Duodenal mucosa (tissue), 2 donors: ENCODE measurements at regions not wholly inside any gene's neighbourhood (a gene's known extent, or its start where the extent isn't known, plus 50 kb on each side); places are given as distances from the start of the nearest gene placed in this dataset.

Source experiments
- H3K27ac ChIP-seq: one replicate; pipeline ENCODE4 v1.7.0; 2013; ENCODE audit warnings: low read depth, low read length
- H3K27me3 ChIP-seq, 2 donors: one replicate each; pipeline ENCODE4 v1.7.0; 2013; ENCODE audit warnings: low read length in 2 of 2, control low read depth in 1 of 2; ENCODE audit not compliant: insufficient read depth in 2 of 2, control insufficient read depth in 1 of 2
- H3K36me3 ChIP-seq, 2 donors: one replicate each; pipeline ENCODE4 v1.7.0; 2013; ENCODE audit warnings: low read length in 2 of 2, control low read depth in 1 of 2; ENCODE audit not compliant: insufficient read depth in 2 of 2, control insufficient read depth in 1 of 2
- H3K4me1 ChIP-seq, 2 donors: one replicate each; pipeline ENCODE4 v1.7.0; 2013; ENCODE audit warnings: low read length in 2 of 2, control low read depth in 1 of 2; ENCODE audit not compliant: insufficient read depth in 2 of 2, control insufficient read depth in 1 of 2
- H3K4me3 ChIP-seq, 2 donors: one replicate each; pipeline ENCODE4 v1.7.0; 2013; ENCODE audit warnings: low read length in 2 of 2, low read depth in 1 of 2
- H3K9ac ChIP-seq, 2 donors: one replicate each; pipeline ENCODE4 v1.7.0; 2013; ENCODE audit warnings: low read length in 2 of 2, low read depth in 1 of 2
- H3K9me3 ChIP-seq, 2 donors: one replicate each; pipeline ENCODE4 v1.7.0; 2013; ENCODE audit warnings: low read length in 2 of 2, control low read depth in 1 of 2; ENCODE audit not compliant: control insufficient read depth in 1 of 2

DNA sequence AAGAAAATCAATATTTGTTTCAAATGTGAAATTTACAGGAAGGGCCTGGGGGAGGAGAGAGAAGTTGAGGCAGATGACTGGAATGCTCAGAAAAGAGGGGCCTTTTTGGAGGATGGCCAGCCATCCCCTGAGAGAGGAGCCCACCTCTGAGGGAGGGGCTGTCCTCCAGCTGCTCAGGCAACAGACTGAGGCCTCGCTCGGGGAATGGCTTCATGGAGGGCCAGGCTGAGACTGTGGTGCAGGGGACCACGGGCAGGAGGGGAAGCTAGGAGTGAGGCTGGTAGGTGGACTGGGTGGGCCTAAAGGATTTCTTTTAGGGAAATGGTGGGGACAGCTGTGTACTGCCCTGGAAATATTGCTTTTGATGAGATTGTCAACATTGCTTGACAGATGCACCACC is 73.5 kb upstream of the CADM1 start:
- Histone ChIP-seq H3K4me3 (no peak overlapping the region), H3K9me3 (no peaks in the 10 kb centered on the region), H3K4me1 (peaks cover 12 to 13% of the 10 kb centered on the region in 2 donors), H3K36me3 (no peaks in the 10 kb centered on the region), H3K27me3 (no peaks in the 10 kb centered on the region), H3K9ac (no peak overlapping the region), H3K27ac (no peak overlapping the region)

- Histone ChIP-seq H3K4me1 (peaks cover 9 to 10% of the 10 kb centered on the region in 2 donors), H3K9me3 (no peaks in the 10 kb centered on the region), H3K27me3 (no peaks in the 10 kb centered on the region), H3K9ac (no peak overlapping the region), H3K4me3 (no peak overlapping the region), H3K36me3 (no peaks in the 10 kb centered on the region), H3K27ac (no peak overlapping the region)
These were observed 72.6 kb upstream of the CADM1 start for GRCh38 chr11:115576606-115577380.

- no peak overlapping the region for H3K27ac ChIP-seq
- H3K4me3 ChIP-seq, result no peak overlapping the region
- no peaks in the 10 kb centered on the region for H3K9me3 ChIP-seq
- no peak overlapping the region for H3K9ac ChIP-seq
- H3K4me1 ChIP-seq, result no peaks in the 10 kb centered on the region
- H3K27me3 ChIP-seq, result no peaks in the 10 kb centered on the region
- no peaks in the 10 kb centered on the region for H3K36me3 ChIP-seq
These were observed 68.3 kb upstream of the CADM1 start for GRCh38 chr11:115572551-115572950.

GRCh38 chr11:115566180-115566764 is 62.1 kb upstream of the CADM1 start:
- no peaks in the 10 kb centered on the region for H3K4me1 ChIP-seq
- H3K4me3 ChIP-seq, result no peak overlapping the region
- no peak overlapping the region for H3K9ac ChIP-seq
- H3K9me3 ChIP-seq, result no peaks in the 10 kb centered on the region
- H3K27ac ChIP-seq, result no peak overlapping the region
- peaks cover 0 to 3% of the 10 kb centered on the region in 2 donors for H3K27me3 ChIP-seq
- H3K36me3 ChIP-seq, result no peaks in the 10 kb centered on the region

DNA sequence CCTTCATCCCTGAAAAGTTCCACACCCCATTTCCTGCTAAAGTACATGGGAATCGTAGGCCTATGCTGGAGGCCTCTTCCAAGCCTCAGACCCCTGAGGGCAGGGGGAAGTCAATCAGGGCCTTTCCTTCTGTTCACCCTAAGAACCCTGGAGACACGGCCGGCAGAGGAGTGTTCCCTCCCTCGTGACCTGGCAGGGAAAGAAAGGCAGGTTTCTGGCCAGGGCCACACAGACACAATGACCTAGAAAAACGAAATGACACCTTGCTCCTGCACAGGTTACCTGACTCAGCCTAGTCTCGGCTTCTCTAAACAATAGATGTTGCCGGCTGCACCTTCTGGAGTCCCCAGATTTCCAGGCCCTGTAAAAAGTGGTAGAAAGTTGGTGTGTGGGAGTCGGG is 60.6 kb upstream of the CADM1 start:
- no peaks in the 10 kb centered on the region for H3K4me1 ChIP-seq
- peaks cover 0 to 3% of the 10 kb centered on the region in 2 donors for H3K27me3 ChIP-seq
- H3K9ac ChIP-seq, result no peak overlapping the region
- H3K27ac ChIP-seq, result no peak overlapping the region
- no peaks in the 10 kb centered on the region for H3K9me3 ChIP-seq
- H3K36me3 ChIP-seq, result no peaks in the 10 kb centered on the region
- H3K4me3 ChIP-seq, result no peak overlapping the region

DNA sequence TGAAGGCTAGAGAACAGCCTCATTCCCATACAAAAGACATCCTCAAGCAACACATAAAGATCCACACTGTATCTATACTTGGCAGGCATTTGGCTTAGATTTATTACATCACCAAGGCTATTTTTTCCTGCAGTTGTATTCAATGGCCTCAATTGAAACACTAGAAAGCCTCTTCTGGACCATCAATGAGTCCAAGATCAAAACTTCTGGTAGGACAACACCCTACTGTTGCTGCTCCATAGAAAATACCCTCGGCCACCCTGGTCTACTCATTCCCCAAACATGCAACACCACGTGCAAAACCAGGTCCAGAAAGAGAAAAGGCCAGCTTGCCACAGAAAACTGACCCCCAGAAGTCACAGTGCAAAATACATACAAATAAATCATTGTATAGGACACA is 56.9 kb upstream of the CADM1 start:
- no peaks in the 10 kb centered on the region for H3K36me3 ChIP-seq
- no peaks in the 10 kb centered on the region for H3K9me3 ChIP-seq
- H3K27ac ChIP-seq, result no peak overlapping the region
- no peak overlapping the region for H3K9ac ChIP-seq
- H3K4me3 ChIP-seq, result no peak overlapping the region
- H3K27me3 ChIP-seq, result no peaks in the 10 kb centered on the region
- H3K4me1 ChIP-seq, result no peaks in the 10 kb centered on the region

DNA sequence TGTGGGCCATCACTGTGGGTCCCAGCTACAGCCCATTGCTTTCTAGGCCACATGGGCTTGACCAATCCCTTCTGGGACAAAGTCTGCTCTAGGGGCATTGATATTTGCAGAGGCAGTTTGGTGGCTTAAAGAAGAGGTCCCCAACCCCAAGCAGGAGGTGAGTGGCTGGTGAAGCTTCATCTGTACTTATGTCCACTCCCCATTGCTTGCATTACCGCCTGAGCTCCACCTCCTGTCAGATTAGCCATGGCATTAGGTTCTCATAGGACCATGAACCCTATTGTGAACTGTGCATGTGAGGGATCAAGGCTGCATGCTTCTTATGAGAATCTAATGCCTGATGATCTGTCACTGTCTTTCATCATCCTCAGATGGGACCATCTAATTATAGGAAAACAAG is 54.4 kb upstream of the CADM1 start:
- no peaks in the 10 kb centered on the region for H3K4me1 ChIP-seq
- no peaks in the 10 kb centered on the region for H3K27me3 ChIP-seq
- no peaks in the 10 kb centered on the region for H3K9me3 ChIP-seq
- no peak overlapping the region for H3K9ac ChIP-seq
- H3K36me3 ChIP-seq, result no peaks in the 10 kb centered on the region
- no peak overlapping the region for H3K27ac ChIP-seq
- no peak overlapping the region for H3K4me3 ChIP-seq

- Histone ChIP-seq H3K9ac (no peak overlapping the region), H3K4me3 (no peak overlapping the region), H3K27me3 (no peaks in the 10 kb centered on the region), H3K9me3 (no peaks in the 10 kb centered on the region), H3K27ac (no peak overlapping the region), H3K36me3 (no peaks in the 10 kb centered on the region), H3K4me1 (no peaks in the 10 kb centered on the region)
These were observed 53.5 kb upstream of the CADM1 start for GRCh38 chr11:115557681-115558080.

- Histone ChIP-seq H3K9ac (no peak overlapping the region), H3K9me3 (no peaks in the 10 kb centered on the region), H3K27ac (no peak overlapping the region), H3K4me1 (no peaks in the 10 kb centered on the region), H3K27me3 (no peaks in the 10 kb centered on the region), H3K4me3 (no peak overlapping the region), H3K36me3 (no peaks in the 10 kb centered on the region)
These were observed 52.8 kb upstream of the CADM1 start for GRCh38 chr11:115556984-115557383.

DNA sequence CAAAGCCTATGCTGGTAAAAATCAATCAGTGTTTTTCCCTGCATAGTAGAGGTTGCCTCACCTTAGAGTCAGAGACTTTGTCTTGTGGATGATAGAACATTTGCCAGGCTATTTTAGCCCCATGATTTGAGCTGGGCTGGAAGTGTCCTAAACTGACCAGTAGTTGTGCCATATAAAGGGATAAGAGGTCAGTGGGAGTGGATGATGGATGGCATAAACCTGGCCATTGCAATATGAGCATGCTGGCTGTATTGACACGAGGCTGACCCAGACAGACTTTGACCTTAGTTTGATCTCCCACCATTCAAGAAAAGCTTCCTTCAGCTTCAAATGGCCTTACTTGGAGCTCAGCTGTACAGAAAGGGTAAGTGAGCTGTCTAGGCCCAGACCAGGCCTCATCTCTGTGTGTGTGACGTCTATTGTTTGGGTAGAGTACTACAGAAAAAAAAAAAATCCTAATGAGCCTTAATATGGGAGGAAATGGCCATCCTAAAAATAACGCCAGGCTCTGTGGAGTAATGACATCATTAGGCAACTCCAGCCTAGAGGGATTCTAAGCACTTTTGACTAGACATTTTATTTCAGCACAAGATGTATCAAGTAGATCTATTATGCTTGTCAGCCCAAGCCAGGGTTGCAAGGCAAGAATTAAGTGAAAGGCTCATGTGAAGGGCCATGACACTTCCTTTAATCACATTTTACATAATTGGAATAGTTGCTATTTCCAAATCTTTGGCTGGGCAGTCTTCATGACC is 51.3 kb upstream of the CADM1 start:
- no peak overlapping the region for H3K4me3 ChIP-seq
- no peak overlapping the region for H3K9ac ChIP-seq
- no peak overlapping the region for H3K27ac ChIP-seq
- H3K9me3 ChIP-seq, result no peaks in the 10 kb centered on the region
- H3K4me1 ChIP-seq, result no peaks in the 10 kb centered on the region
- no peaks in the 10 kb centered on the region for H3K36me3 ChIP-seq
- H3K27me3 ChIP-seq, result no peaks in the 10 kb centered on the region
